ENCODE measurements at regions not wholly inside any gene's neighbourhood (a gene's known extent, or its start where the extent isn't known, plus 50 kb on each side); places are given as distances from the start of the nearest gene placed in this dataset.

GRCh38 chr15:69610277-69610676, 157.7 kb downstream of the RPLP1 start:
- DNase-seq = no peak
- no peak overlapping the region for H3K4me2 ChIP-seq (ENCODE audit: insufficient read depth, low read length)

DNA sequence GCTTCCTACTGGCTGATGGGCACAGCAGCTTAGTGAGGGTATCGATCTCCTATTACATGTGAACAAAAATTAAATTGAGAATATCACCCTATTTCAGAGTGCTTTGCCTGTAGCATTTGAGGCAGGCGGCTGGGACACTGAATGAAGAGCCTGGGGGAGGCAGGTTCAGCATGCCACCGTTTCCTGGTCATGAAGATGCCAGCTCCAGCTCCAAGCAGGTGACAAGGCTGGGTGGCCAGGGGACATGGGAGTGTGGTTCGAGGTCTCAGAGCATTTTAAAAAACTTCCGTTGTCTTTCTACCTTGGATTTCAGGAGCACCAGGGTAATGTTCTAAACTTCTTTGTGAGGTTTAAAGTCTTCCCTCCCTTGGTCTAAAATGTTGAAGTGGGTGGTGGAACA, 158.2 kb downstream of the RPLP1 start:
- no peak for TF ChIP-seq CTCF (IDR thresholded peaks at IDR 0.05; ENCODE audit: borderline replicate concordance, extremely low read depth, low read length, poor library complexity, severe bottlenecking)
- no peak for TF ChIP-seq EZH2 (IDR thresholded peaks at IDR 0.05; ENCODE audit: borderline replicate concordance, low read depth, low read length, severe bottlenecking)
- Histone ChIP-seq H3K79me2 (ENCODE audit: insufficient read depth, low read length) (no peaks in the 10 kb centered on the region), H3K4me3 (ENCODE audit: low read depth in 1 of 2, low read length in 2 of 2) (no peak overlapping the region), H3K27me3 (ENCODE audit: insufficient read depth, low read length, poor library complexity) (no peaks in the 10 kb centered on the region), H3K4me1 (ENCODE audit: insufficient read depth, low read length) (no peaks in the 10 kb centered on the region), H3K9ac (ENCODE audit: low read depth, low read length) (no peak overlapping the region), H3K36me3 (ENCODE audit: insufficient read depth, low read length) (no peaks in the 10 kb centered on the region), H4K20me1 (ENCODE audit: insufficient read depth, low read length) (no peaks in the 10 kb centered on the region), H3K9me3 (ENCODE audit: insufficient read depth, low read length, severe bottlenecking) (no peaks in the 10 kb centered on the region), H2AFZ (ENCODE audit: low read depth, low read length) (no peak overlapping the region), H3K27ac (ENCODE audit: low read length) (no peak overlapping the region), H3K4me2 (ENCODE audit: insufficient read depth, low read length) (no peak overlapping the region)
- no peak for DNase-seq
- no peak for ATAC-seq (ENCODE audit: insufficient read depth, low read depth)

More at GRCh38 chr15:69610277-69610676, 157.7 kb downstream of the RPLP1 start:
- Histone ChIP-seq H3K4me1 (ENCODE audit: insufficient read depth, low read length) (no peaks in the 10 kb centered on the region), H3K9ac (ENCODE audit: low read depth, low read length) (no peak overlapping the region), H3K9me3 (ENCODE audit: insufficient read depth, low read length, severe bottlenecking) (no peaks in the 10 kb centered on the region), H3K27ac (ENCODE audit: low read length) (no peak overlapping the region), H4K20me1 (ENCODE audit: insufficient read depth, low read length) (no peaks in the 10 kb centered on the region), H3K79me2 (ENCODE audit: insufficient read depth, low read length) (no peaks in the 10 kb centered on the region), H3K36me3 (ENCODE audit: insufficient read depth, low read length) (no peaks in the 10 kb centered on the region), H3K4me3 (ENCODE audit: low read depth in 1 of 2, low read length in 2 of 2) (no peak overlapping the region), H2AFZ (ENCODE audit: low read depth, low read length) (no peak overlapping the region), H3K27me3 (ENCODE audit: insufficient read depth, low read length, poor library complexity) (no peaks in the 10 kb centered on the region)
- no peak for ATAC-seq (ENCODE audit: insufficient read depth, low read depth)
- TF ChIP-seq EZH2 (IDR thresholded peaks at IDR 0.05; ENCODE audit: borderline replicate concordance, low read depth, low read length, severe bottlenecking) = no peak
- no peak for TF ChIP-seq CTCF (IDR thresholded peaks at IDR 0.05; ENCODE audit: borderline replicate concordance, extremely low read depth, low read length, poor library complexity, severe bottlenecking)

- Histone ChIP-seq H3K4me2 (ENCODE audit: insufficient read depth, low read length) (no peak overlapping the region), H3K79me2 (ENCODE audit: insufficient read depth, low read length) (no peaks in the 10 kb centered on the region), H3K27me3 (ENCODE audit: insufficient read depth, low read length, poor library complexity) (no peaks in the 10 kb centered on the region), H2AFZ (ENCODE audit: low read depth, low read length) (no peak overlapping the region), H3K4me3 (ENCODE audit: low read depth in 1 of 2, low read length in 2 of 2) (no peak overlapping the region), H3K36me3 (ENCODE audit: insufficient read depth, low read length) (no peaks in the 10 kb centered on the region), H3K4me1 (ENCODE audit: insufficient read depth, low read length) (no peaks in the 10 kb centered on the region), H3K9ac (ENCODE audit: low read depth, low read length) (no peak overlapping the region), H4K20me1 (ENCODE audit: insufficient read depth, low read length) (no peaks in the 10 kb centered on the region), H3K27ac (ENCODE audit: low read length) (no peak overlapping the region), H3K9me3 (ENCODE audit: insufficient read depth, low read length, severe bottlenecking) (no peaks in the 10 kb centered on the region)
- no peak for ATAC-seq (ENCODE audit: insufficient read depth, low read depth)
- TF ChIP-seq CTCF (IDR thresholded peaks at IDR 0.05; ENCODE audit: borderline replicate concordance, extremely low read depth, low read length, poor library complexity, severe bottlenecking) (no peak), EZH2 (IDR thresholded peaks at IDR 0.05; ENCODE audit: borderline replicate concordance, low read depth, low read length, severe bottlenecking) (no peak)
- no peak for DNase-seq
Measured at GRCh38 chr15:69612112-69612511, 159.5 kb downstream of the RPLP1 start.

- TF ChIP-seq CTCF (IDR thresholded peaks at IDR 0.05; ENCODE audit: borderline replicate concordance, extremely low read depth, low read length, poor library complexity, severe bottlenecking) (no peak), EZH2 (IDR thresholded peaks at IDR 0.05; ENCODE audit: borderline replicate concordance, low read depth, low read length, severe bottlenecking) (no peak)
- no peaks in the 10 kb centered on the region for H3K27me3 ChIP-seq (ENCODE audit: insufficient read depth, low read length, poor library complexity)
- no peak overlapping the region for H2AFZ ChIP-seq (ENCODE audit: low read depth, low read length)
- no peak overlapping the region for H3K4me3 ChIP-seq (ENCODE audit: low read depth in 1 of 2, low read length in 2 of 2)
- H3K4me1 ChIP-seq (ENCODE audit: insufficient read depth, low read length) = no peaks in the 10 kb centered on the region
- no peaks in the 10 kb centered on the region for H3K9me3 ChIP-seq (ENCODE audit: insufficient read depth, low read length, severe bottlenecking)
- H3K27ac ChIP-seq (ENCODE audit: low read length) = no peak overlapping the region
- ATAC-seq (ENCODE audit: insufficient read depth, low read depth) (no peak), DNase-seq (no peak)
- no peaks in the 10 kb centered on the region for H4K20me1 ChIP-seq (ENCODE audit: insufficient read depth, low read length)
- no peaks in the 10 kb centered on the region for H3K36me3 ChIP-seq (ENCODE audit: insufficient read depth, low read length)
- no peak overlapping the region for H3K9ac ChIP-seq (ENCODE audit: low read depth, low read length)
- no peak overlapping the region for H3K4me2 ChIP-seq (ENCODE audit: insufficient read depth, low read length)
- H3K79me2 ChIP-seq (ENCODE audit: insufficient read depth, low read length) = no peaks in the 10 kb centered on the region
Measured at GRCh38 chr15:69613182-69613581, 160.6 kb downstream of the RPLP1 start.
